Kidney glomerular epithelial cell (primary cell): ENCODE measurements at regions not wholly inside any gene's neighbourhood (a gene's known extent, or its start where the extent isn't known, plus 50 kb on each side); places are given as distances from the start of the nearest gene placed in this dataset.

ENCODE experiments used
- DNase-seq: peaks from one replicate; lab custom pipeline; 2025; lab: John Stamatoyannopoulos, UW

DNA sequence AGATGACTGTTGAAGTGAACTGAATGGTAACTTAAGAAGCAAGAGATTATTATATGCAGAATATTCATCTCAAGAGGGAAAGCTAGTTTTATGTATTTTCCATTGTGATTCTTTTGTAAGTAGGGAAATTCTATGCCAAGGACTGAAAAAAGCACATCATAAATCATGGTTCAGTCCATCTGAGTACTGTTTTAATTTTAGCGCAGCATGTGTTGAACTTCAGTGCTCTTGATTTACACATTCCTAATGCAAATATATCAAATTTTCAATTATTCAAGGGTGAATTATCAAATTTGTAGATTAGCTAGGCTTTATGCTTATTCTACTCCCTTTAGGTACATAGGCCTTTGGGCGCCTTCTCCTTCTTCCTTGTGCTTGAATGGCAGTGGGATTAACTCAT lies 50.3 kb upstream of the TCF12 start:
- DNase-seq = no peak

GRCh38 chr15:56866803-56867202 lies 51.6 kb upstream of the TCF12 start:
- DNase-seq = no peak

DNA sequence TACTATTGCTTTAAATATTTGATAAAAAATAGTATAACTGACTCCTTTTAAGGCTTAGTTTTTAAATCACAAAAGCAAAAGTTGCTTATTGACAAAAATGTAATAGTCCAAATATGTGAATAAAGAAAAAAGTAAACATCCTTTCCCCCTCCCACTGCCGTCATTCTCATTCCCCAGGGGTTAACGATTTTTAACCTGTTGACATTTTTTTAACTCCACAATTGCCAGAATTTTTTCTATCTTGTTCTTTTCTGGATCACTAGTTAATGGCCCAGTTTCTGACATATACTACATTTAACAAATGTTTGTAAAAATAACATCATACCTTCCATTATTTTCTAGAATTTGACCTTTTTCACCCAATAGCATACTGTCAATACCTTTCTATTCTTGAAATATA lies 60.6 kb upstream of the TCF12 start:
- DNase-seq = no peak

DNA sequence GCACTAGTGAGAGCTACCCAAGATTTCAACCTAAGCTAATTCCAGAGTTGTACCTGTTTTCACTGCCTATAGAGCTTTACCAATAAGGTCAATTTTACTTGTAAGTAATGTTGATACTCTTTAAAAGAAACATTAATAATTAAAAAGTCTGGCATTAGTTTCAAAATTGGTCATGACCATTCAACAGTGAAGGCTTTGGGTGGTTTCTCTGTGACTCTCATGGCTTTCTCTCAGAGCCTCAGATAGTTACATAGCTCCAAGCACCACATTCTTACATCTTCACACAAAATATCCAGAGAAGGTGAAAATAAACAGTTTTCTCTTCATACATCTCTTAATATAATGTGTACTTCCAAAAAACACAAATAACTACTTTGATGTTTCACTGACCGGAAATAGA lies 61.5 kb upstream of the TCF12 start:
- no peak for DNase-seq

GRCh38 chr15:56844892-56845291 lies 73.6 kb upstream of the TCF12 start:
- DNase-seq = no peak

DNA sequence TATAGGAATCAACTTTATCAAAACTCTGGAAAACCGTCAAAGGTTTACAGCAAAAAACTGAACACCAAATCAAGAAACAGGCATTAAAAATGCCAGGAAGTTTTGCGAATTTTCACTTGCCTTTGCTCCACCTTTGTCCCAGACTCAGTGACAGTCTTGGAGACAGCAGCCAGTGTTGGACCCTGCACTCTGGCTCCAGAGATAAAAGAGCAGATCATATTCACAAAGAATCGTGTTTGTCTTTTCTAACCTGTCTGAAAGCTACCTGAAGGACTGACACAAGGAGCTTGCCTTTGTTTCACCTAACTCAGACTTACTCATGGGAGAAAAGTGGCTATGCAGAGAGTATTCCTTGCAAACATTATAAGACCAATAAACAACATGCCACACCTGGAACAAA lies 74.0 kb upstream of the TCF12 start:
- DNase-seq = no peak

DNA sequence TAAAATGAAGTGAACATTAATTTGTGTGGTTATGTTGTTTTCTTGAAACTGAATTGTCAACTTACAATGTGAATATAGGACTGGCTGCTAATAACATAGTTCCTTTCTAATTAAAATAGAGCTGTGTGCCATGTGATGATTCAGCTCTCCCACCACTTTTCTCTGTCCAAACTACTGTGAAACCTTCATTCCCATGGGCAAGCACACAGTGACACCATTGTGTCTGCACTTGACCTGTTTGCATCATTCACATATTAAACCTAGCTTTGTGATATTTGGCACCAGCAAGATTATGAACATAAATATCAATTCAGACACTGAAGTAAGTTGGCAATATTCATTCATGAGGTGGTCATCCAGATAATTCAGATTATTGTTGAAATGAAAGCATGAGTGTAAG lies 78.8 kb upstream of the TCF12 start:
- DNase-seq = no peak

- DNase-seq = no peak
These were observed 79.3 kb upstream of the TCF12 start for GRCh38 chr15:56839099-56839498.

DNA sequence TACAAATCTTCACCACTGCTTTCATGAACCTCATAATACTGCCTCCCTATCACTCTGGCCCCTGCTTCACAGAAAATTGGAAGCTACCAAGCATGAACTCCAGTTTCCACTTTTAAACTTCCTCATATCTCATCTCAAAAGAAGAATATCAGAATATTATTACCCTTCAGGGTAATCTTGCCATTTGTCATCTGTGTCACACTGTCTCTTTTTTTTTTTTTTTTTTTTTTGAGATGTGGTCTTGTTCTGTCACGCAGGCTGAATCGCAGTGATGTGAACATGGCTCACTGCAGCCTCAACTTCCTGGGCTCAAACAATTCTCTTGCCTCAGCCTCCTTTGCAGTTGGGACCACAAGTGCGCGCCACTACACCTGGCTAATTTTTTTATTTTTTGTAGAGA lies 80.4 kb upstream of the TCF12 start:
- DNase-seq = no peak

DNA sequence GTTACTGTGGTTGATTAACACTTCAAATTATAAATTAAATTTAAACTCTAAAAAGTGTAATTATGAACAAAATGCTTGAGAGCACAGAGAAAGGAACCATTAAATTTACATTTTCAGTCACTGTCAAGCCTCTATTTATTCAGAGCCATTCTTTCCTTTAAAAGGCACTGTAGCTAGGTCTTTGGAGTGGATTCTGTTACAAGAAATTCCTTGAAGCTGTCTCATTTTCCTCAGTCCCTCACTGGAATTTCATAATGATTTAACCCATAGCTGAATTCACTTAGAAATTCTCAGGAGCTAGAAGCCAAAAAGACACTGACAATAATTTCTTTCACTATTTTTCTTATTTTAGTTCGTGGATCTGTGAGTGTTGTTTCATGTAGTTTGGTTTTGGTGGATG lies 81.2 kb upstream of the TCF12 start:
- peak; percentile 65 for DNase-seq

DNA sequence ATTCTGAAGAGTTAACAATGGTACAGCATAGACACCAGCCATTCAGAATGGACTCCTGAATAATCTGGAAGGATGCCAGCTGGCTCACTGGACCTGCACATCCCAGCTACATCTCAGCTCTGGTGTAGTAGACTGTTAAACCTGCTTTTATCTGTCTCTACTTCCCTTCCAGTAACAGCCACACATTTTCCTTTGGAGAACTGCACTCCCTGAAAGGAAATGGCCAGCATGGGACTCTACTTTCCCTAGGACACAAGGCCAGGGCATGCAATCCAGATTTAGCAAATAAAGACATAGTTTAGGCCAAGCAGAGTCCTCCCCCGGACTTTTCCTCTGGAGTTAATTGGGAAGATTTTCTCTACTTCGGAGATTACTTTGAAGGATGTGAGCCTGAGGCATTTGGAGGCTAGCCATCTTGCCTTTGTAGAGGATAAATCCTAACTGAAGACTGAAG lies 82.7 kb upstream of the TCF12 start:
- DNase-seq = peak; percentile 41

DNA sequence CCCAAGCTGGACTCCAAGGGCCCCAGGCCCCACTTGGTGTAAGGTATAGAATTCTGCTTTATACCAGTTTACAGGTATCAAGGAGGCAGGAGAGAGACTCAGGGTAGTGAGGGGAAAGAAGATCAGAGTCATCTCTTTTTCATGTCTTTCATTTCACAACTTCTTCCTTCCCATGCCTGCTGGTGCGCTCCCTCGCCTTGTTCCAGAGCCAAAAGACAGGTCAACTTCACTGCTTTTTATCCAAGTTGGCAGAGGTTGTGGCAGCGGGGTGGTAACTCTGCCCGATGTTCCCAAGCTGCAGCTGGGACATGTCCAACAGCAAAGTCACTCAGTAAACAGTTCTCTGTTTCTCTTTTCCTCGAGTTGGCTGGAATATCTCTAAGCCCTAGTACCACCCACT lies 86.3 kb upstream of the TCF12 start:
- no peak for DNase-seq

DNA sequence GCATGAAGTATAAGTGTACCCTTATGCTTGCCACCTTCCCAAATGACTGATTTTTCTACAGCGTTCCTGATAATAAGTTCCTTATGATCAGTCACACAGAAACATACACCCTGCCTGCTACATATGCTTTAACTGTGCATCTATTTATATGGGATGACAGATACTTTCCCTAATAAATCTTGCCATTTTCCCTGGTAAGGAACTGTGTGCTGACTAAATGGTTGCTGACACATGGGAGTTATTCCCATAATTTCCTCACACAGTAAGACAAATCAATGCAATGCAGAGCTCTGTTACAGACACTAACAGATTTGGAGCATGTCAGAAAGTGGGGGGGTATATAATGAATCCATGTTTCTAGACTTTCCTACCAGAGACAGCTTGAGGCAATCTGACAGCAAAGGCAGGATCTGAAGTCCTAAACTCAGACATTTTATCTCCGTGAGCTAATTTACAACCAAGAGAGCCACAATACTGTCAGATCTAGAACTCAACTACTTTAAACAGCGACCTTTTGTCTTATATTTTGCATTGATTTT lies 86.9 kb upstream of the TCF12 start:
- no peak for DNase-seq

DNA sequence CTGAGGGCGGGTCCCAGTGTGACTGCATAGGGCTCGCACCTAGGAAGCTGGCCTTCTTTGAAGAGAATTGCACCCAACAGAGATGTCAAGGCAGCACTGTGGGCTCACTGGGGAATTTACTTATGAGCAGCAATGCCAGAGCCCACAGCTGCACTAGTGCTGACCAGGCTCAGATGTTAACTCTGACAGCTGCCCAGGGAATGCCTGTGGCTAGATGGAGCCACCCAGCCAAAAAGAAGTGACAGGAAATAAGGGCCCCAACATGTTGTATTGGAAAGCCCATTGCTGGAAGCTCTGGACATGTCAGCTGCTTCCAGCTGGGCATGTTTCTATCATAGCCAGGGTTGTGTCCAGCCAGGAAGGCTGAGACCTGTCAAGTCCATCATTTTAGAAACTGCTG lies 90.9 kb upstream of the ZNF280D start:
- no peak for DNase-seq

DNA sequence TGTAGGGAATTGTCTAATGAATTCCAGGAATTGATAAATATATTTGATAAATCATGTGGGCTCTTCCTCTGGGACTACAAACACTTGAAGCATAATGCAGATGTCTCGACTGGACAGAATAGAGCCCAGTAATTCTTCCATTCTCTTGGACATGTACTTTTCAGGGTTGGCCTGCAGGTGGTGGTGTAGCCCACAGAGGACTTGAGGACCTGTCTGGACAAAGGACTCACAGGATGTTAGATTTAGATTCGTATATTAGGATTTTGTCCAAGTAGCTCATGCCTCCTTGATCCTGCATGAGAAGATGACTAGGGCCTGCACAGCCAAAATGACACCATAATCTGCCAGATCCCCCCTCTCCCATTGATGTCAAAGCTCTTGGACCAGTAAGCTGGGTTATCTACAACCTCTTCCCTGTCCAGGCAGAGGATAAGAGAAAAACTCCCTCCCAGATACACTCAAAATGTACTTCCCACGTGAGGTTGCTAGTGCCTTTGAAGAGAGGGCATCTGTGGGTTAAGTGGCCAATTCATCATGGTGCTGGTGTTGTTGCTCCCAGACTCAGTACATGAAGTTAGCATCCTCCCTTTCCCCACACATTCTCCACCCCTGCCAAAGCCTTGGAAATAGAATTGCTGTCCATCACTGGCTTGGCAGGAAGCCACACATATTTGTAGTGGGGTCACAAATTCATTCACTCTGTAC lies 88.6 kb upstream of the ZNF280D start:
- peak; percentile 54 for DNase-seq

DNA sequence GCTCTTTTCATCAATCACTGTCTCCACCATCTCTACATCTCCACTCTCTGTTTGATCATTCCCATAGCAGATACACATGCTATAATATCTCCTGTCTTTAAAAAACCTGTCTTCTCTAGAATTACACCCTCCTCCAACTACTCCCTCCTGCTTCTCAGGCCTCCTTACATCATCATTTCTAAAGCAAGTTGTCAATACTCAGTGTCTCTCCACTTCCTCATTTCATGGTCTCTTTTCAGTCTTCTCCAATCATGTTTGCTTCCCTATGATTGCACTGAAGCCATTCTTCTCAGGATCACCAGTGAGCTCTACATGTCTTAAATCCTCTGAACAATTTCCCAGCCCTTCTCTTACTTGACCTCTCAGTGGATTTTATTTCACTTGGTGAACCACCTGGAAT lies 87.0 kb upstream of the ZNF280D start:
- no peak for DNase-seq

GRCh38 chr15:56817321-56818080 lies 84.2 kb upstream of the ZNF280D start:
- peak; percentile 88 for DNase-seq

DNA sequence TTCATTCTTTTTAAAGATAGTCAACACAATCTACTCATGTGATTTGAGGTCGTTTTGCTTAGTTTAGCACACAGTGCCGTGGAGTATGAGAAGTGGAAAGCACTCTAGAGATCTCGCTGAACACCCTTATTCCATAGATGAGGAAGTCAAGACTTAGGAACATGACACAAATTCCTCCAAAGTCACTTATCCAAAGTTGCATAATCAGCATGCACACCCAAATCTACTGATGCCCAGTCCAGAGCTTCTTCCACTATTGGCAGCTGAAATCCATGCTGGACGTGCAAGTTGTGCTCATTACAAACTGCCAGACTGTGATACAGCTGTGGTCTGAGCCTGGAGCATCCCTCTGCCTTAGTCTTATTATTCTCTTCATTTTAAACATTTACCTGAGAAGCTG lies 83.5 kb upstream of the ZNF280D start:
- no peak for DNase-seq

- DNase-seq = no peak
These were observed 81.9 kb upstream of the ZNF280D start for GRCh38 chr15:56815247-56815646.

DNA sequence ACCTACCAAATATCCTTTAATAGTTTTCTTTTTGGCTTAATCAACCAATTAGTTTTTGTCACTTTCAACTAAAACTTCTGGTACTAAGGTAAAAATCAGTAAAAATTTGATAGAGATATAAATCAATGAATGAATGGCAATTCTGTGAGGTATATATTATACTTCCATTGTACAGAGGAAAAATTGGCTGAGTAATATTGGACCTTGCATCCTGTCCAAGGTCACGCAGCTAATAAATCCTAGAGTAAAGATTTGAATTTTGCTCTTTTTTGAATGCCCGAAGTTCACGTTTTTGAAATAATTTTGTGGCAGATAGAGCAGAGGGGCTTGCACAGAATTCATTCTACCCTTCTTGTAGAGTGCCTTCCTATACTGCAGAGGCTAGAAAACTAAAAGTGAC lies 81.1 kb upstream of the ZNF280D start:
- DNase-seq = no peak

DNA sequence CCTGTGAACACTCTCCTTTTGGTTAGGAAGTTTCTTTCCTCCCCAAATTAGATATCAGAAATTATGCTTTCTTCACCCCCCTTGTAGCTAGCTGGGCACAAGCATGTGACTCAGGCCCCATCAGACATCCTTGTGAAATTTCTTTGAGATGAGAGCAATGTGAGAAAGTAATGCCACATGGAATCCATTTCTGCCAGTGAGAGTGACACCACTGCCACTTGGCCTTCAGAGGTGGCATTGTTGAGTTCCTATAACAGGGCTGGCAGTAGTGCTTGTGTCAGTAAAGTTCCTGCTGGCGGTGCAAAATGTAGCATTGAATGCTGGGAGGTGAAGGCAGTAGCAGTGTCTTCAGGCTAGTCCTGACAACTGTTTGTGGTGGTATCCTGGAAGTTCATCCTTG lies 80.7 kb upstream of the ZNF280D start:
- DNase-seq = no peak

- DNase-seq = no peak
These were observed 79.7 kb upstream of the ZNF280D start for GRCh38 chr15:56812961-56813360.

DNA sequence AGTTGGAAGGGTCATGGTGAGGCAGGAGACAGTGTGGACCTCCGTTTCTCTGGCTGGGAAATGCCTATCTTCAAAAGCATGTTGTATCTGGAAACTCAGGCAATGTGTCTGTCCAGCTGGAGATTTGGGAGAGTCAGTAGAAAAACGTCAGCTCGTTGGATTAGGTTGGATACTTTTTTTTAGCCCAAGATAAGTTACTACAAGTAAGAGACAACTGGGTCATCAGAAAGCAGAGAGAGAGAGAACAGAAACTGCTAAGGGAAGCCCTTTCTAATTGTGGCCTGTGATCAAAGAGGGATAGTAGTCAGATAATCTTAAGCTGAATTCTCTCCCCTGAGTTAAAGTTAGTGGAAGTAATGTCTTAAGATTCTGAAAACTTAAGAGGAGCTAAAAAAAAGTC lies 78.9 kb upstream of the ZNF280D start:
- no peak for DNase-seq

GRCh38 chr15:56811586-56811985 lies 78.3 kb upstream of the ZNF280D start:
- no peak for DNase-seq
